Muscle of arm (tissue), 1 donor: ENCODE measurements at regions not wholly inside any gene's neighbourhood (a gene's known extent, or its start where the extent isn't known, plus 50 kb on each side); places are given as distances from the start of the nearest gene placed in this dataset.
"Not testable (repeated sequence)": the region's sequence is repeated elsewhere in the genome, so short reads cannot be mapped to it uniquely, and the experiment has no call there.

Experiments
- DNase-seq: peaks from one replicate; pipeline ENCODE4 v3.0.0-alpha.2; 2013

- DNase-seq, result no peak
These were observed 50.9 kb upstream of the WARS2 start for GRCh38 chr1:119191325-119191724.

GRCh38 chr1:119204197-119204960 lies 63.9 kb upstream of the WARS2 start:
- DNase-seq, result no peak

GRCh38 chr1:119204961-119205357 lies 64.5 kb upstream of the WARS2 start:
- no peak for DNase-seq

- DNase-seq, result no peak
These were observed 68.6 kb upstream of the WARS2 start for GRCh38 chr1:119209061-119209460.

GRCh38 chr1:119209596-119210295 lies 69.3 kb upstream of the WARS2 start:
- peak; percentile 56 for DNase-seq

- DNase-seq, result no peak
These were observed 69.8 kb upstream of the WARS2 start for GRCh38 chr1:119210296-119210649.

- not testable (repeated sequence) for DNase-seq
These were observed 72.8 kb upstream of the WARS2 start for GRCh38 chr1:119213213-119213612.

GRCh38 chr1:119214961-119215360 lies 74.5 kb upstream of the WARS2 start:
- not testable (repeated sequence) for DNase-seq

GRCh38 chr1:119217309-119217828 lies 76.9 kb upstream of the WARS2 start:
- no peak for DNase-seq

- DNase-seq, result no peak
These were observed 79.3 kb upstream of the WARS2 start for GRCh38 chr1:119219711-119220110.

GRCh38 chr1:119220991-119221390 lies 80.5 kb upstream of the WARS2 start:
- DNase-seq, result no peak

GRCh38 chr1:119222271-119222670 lies 81.8 kb upstream of the WARS2 start:
- no peak for DNase-seq

GRCh38 chr1:119225265-119225664 lies 84.8 kb upstream of the WARS2 start:
- DNase-seq, result peak; percentile 32

GRCh38 chr1:119225831-119226230 lies 85.4 kb upstream of the WARS2 start:
- no peak for DNase-seq

- peak; percentile 64 for DNase-seq
These were observed 85.9 kb upstream of the WARS2 start for GRCh38 chr1:119226321-119226720.

GRCh38 chr1:119226913-119227312 lies 86.5 kb upstream of the WARS2 start:
- DNase-seq, result peak; percentile 20

- DNase-seq, result peak; percentile 28
These were observed 87.0 kb upstream of the WARS2 start for GRCh38 chr1:119227456-119227855.

- no peak for DNase-seq
These were observed 88.1 kb upstream of the WARS2 start for GRCh38 chr1:119228335-119229080.

- no peak for DNase-seq
These were observed 94.7 kb upstream of the WARS2 start for GRCh38 chr1:119235120-119235519.

GRCh38 chr1:119245881-119246280 lies 105.4 kb upstream of the WARS2 start:
- DNase-seq, result no peak

- DNase-seq, result no peak
These were observed 108.8 kb upstream of the WARS2 start for GRCh38 chr1:119249283-119249682.

GRCh38 chr1:119250299-119250698 lies 109.8 kb upstream of the WARS2 start:
- DNase-seq, result no peak

- DNase-seq, result no peak
These were observed 111.3 kb upstream of the WARS2 start for GRCh38 chr1:119251751-119252150.
